ENCODE measurements at regions not wholly inside any gene's neighbourhood (a gene's known extent, or its start where the extent isn't known, plus 50 kb on each side); places are given as distances from the start of the nearest gene placed in this dataset.

GRCh38 chr16:85269165-85269564 lies 156.9 kb upstream of the CIBAR2 start:
- no peak overlapping the region for H2AFZ ChIP-seq (ENCODE audit: low read length)
- no peaks in the 10 kb centered on the region for H3K9me3 ChIP-seq (ENCODE audit: insufficient read depth, low read depth, low read length)
- H3K79me2 ChIP-seq (ENCODE audit: insufficient read depth, low read length) = no peaks in the 10 kb centered on the region
- H3K27me3 ChIP-seq (ENCODE audit: insufficient read depth, low read length, poor library complexity, severe bottlenecking) = no peaks in the 10 kb centered on the region
- H3K9me2 ChIP-seq (replicated peaks; ENCODE audit: low read depth, low read length) = no peaks in the 10 kb centered on the region
- no peak for TF ChIP-seq EZH2phosphoT487 (IDR thresholded peaks at IDR 0.05; ENCODE audit: borderline replicate concordance)
- no peak for TF ChIP-seq CTCF (conservative IDR thresholded peaks at IDR 0.05; ENCODE audit: low read length)
- H3F3A ChIP-seq (ENCODE audit: low read depth) = no peaks in the 10 kb centered on the region
- H3K36me3 ChIP-seq (ENCODE audit: insufficient read depth, low read length) = no peaks in the 10 kb centered on the region
- H3K9ac ChIP-seq (ENCODE audit: low read depth, low read length, poor library complexity, severe bottlenecking) = no peak overlapping the region
- no peaks in the 10 kb centered on the region for H4K20me1 ChIP-seq (ENCODE audit: insufficient read depth, low read length, poor library complexity, severe bottlenecking)
- H3K4me2 ChIP-seq (ENCODE audit: low read depth, low read length, poor library complexity, severe bottlenecking) = no peak overlapping the region
- no peak overlapping the region for H3K4me3 ChIP-seq (ENCODE audit: low read length, poor library complexity, severe bottlenecking)
- H3K4me1 ChIP-seq (ENCODE audit: insufficient read depth, low read length, poor library complexity, severe bottlenecking) = no peaks in the 10 kb centered on the region

GRCh38 chr16:85270374-85270773 lies 158.1 kb upstream of the CIBAR2 start:
- H3K9me2 ChIP-seq (replicated peaks; ENCODE audit: low read depth, low read length) = no peaks in the 10 kb centered on the region
- H3K9ac ChIP-seq (ENCODE audit: low read depth, low read length, poor library complexity, severe bottlenecking) = no peak overlapping the region
- no peaks in the 10 kb centered on the region for H3K9me3 ChIP-seq (ENCODE audit: insufficient read depth, low read depth, low read length)
- TF ChIP-seq CTCF (conservative IDR thresholded peaks at IDR 0.05; ENCODE audit: low read length) = no peak
- TF ChIP-seq EZH2phosphoT487 (IDR thresholded peaks at IDR 0.05; ENCODE audit: borderline replicate concordance) = no peak
- H4K20me1 ChIP-seq (ENCODE audit: insufficient read depth, low read length, poor library complexity, severe bottlenecking) = no peaks in the 10 kb centered on the region
- H2AFZ ChIP-seq (ENCODE audit: low read length) = no peak overlapping the region
- H3K4me3 ChIP-seq (ENCODE audit: low read length, poor library complexity, severe bottlenecking) = no peak overlapping the region
- no peaks in the 10 kb centered on the region for H3F3A ChIP-seq (ENCODE audit: low read depth)
- no peaks in the 10 kb centered on the region for H3K27me3 ChIP-seq (ENCODE audit: insufficient read depth, low read length, poor library complexity, severe bottlenecking)
- H3K4me1 ChIP-seq (ENCODE audit: insufficient read depth, low read length, poor library complexity, severe bottlenecking) = no peaks in the 10 kb centered on the region
- no peaks in the 10 kb centered on the region for H3K36me3 ChIP-seq (ENCODE audit: insufficient read depth, low read length)
- H3K4me2 ChIP-seq (ENCODE audit: low read depth, low read length, poor library complexity, severe bottlenecking) = no peak overlapping the region
- H3K79me2 ChIP-seq (ENCODE audit: insufficient read depth, low read length) = no peaks in the 10 kb centered on the region

GRCh38 chr16:85271198-85271597 lies 158.9 kb upstream of the CIBAR2 start:
- Histone ChIP-seq H3K9me2 (replicated peaks; ENCODE audit: low read depth, low read length) (no peaks in the 10 kb centered on the region), H4K20me1 (ENCODE audit: insufficient read depth, low read length, poor library complexity, severe bottlenecking) (no peaks in the 10 kb centered on the region), H3K4me1 (ENCODE audit: insufficient read depth, low read length, poor library complexity, severe bottlenecking) (no peaks in the 10 kb centered on the region), H2AFZ (ENCODE audit: low read length) (no peak overlapping the region), H3K4me2 (ENCODE audit: low read depth, low read length, poor library complexity, severe bottlenecking) (no peak overlapping the region), H3F3A (ENCODE audit: low read depth) (no peaks in the 10 kb centered on the region), H3K9me3 (ENCODE audit: insufficient read depth, low read depth, low read length) (no peaks in the 10 kb centered on the region), H3K9ac (ENCODE audit: low read depth, low read length, poor library complexity, severe bottlenecking) (no peak overlapping the region), H3K4me3 (ENCODE audit: low read length, poor library complexity, severe bottlenecking) (no peak overlapping the region), H3K36me3 (ENCODE audit: insufficient read depth, low read length) (no peaks in the 10 kb centered on the region), H3K79me2 (ENCODE audit: insufficient read depth, low read length) (no peaks in the 10 kb centered on the region), H3K27me3 (ENCODE audit: insufficient read depth, low read length, poor library complexity, severe bottlenecking) (no peaks in the 10 kb centered on the region)
- no peak for TF ChIP-seq EZH2phosphoT487 (IDR thresholded peaks at IDR 0.05; ENCODE audit: borderline replicate concordance)
- no peak for TF ChIP-seq CTCF (conservative IDR thresholded peaks at IDR 0.05; ENCODE audit: low read length)

Measured in Loucy (cell line).